K562 (cell line): ENCODE measurements at regions not wholly inside any gene's neighbourhood (a gene's known extent, or its start where the extent isn't known, plus 50 kb on each side); places are given as distances from the start of the nearest gene placed in this dataset.
A peak's percentile ranks its signal among the peaks of the same experiment; 100 is the strongest.

ENCODE experiments used
- KDM1A ChIP-seq, 2 experiments: fragments of 450-650 bp; IDR thresholded peaks; 2 replicates each; pipeline ENCODE4 v1.6.1; 2016; ENCODE audit warnings: mild to moderate bottlenecking in 2 of 2
- NR1H2 ChIP-seq: sonication (generic); formaldehyde crosslinking; IDR thresholded peaks from 2 replicates; pipeline ENCODE4 v1.4.0; 2020; ENCODE audit warnings: mild to moderate bottlenecking, missing genetic modification reagents
- NRF1 ChIP-seq, 2 experiments: fragments of 450-650 bp; IDR thresholded peaks in 1 of 2; conservative IDR thresholded peaks in 1 of 2; 2 replicates each; pipeline ENCODE4 v1.6.1; 2014; ENCODE audit warnings: mild to moderate bottlenecking in 2 of 2
- PHF8 ChIP-seq: fragments of 200-600 bp; sonication (generic); IDR thresholded peaks from 2 replicates; pipeline ENCODE4 v1.6.1; 2012; ENCODE audit warnings: mixed run types, mild to moderate bottlenecking, inconsistent platforms, low read length, moderate library complexity, borderline replicate concordance
- RBM25 ChIP-seq: fragments of 200-400 bp; formaldehyde crosslinking; IDR thresholded peaks from 2 replicates; pipeline ENCODE4 v1.6.1; 2018; ENCODE audit warnings: low read length, low read depth, moderate library complexity; ENCODE audit not compliant: severe bottlenecking
- RCOR1 ChIP-seq, 2 experiments: IDR thresholded peaks; 2 replicates each; pipeline ENCODE4 v1.6.1; 2012; ENCODE audit warnings: low read depth in 2 of 2, low read length in 2 of 2, borderline replicate concordance in 1 of 2, improper control_type of control experiment in 1 of 2
- RFX5 ChIP-seq: IDR thresholded peaks from 2 replicates; pipeline ENCODE4 v1.6.1; 2011; ENCODE audit warnings: low read depth, mild to moderate bottlenecking, improper control_type of control experiment, low read length
- VEZF1 ChIP-seq: fragments of 200-800 bp; sonication (Bioruptor generic); IDR thresholded peaks from 2 replicates; pipeline ENCODE4 v1.6.1; 2017; ENCODE audit warnings: missing genetic modification characterization, missing compliant biosample characterization
- ZBTB33 ChIP-seq: sonication (generic); formaldehyde crosslinking; IDR thresholded peaks from 2 replicates; pipeline ENCODE4 v1.8.1; 2023; ENCODE audit warnings: mild to moderate bottlenecking, missing genetic modification reagents
- ZBTB5 ChIP-seq: fragments of 450-650 bp; IDR thresholded peaks from 2 replicates; pipeline ENCODE4 v1.6.1; 2017; ENCODE audit warnings: antibody characterized with exemption

DNA sequence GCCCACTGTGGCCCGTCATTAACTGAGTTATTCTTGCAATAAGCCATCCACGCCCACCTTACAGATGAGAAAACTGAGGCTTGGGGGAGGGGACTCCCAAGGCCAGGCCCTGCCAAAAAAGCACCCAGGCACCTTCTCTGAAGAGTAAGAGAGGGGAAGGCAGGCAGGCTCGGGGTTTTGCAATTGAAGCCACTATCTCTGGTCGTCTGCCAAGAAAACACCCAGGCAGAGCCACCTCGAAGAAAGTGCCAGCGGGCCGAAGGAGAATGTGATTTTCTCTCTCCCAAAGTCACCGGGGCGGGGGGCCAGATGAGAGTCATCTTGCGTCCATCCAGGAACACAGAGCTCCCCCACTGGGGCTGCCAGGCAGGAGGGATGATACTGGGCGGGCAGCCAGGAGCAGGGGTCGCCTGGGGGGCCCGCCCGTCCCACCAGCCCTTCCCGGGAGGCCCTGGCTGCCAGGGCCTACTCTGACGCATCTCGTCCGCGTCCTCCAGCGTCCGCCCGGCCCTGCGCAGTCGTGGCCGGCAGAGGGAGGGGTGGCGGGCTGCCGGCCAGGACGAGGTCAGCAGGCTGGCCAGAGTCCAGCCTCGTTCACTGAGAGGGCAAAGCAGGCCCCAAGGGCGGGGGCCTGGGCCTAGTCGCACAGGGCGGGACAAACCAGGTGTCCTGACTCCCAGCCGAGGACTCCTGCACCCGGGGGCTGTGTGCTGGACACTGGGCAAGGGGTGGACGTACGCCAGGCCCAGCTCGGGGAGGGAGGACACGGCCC is 74.3 kb downstream of the RFLNA start (continued):
- peak; percentile 97 for TF ChIP-seq ZBTB33
- TF ChIP-seq NRF1 (conservative IDR thresholded peaks at IDR 0.05 in 1 of 2, IDR thresholded peaks at IDR 0.05 in 1 of 2), result peak in 1 of 2 experiments; percentile 31; a peak in 1 of 4 replicates
- 0 out of 4 replicates have a peak, but pooled peaks of 1 of the 2 experiments have one; percentile 9 for TF ChIP-seq RCOR1 (IDR thresholded peaks at IDR 0.05; ENCODE audit: borderline replicate concordance in 1 of 2, low read depth in 2 of 2, low read length in 2 of 2)
- no peak; the same call in 1 of the 2 replicates for TF ChIP-seq PHF8
- peak; percentile 69 for TF ChIP-seq RBM25
- no peak for TF ChIP-seq RFX5
- TF ChIP-seq KDM1A (IDR thresholded peaks at IDR 0.05), result peak in 1 of 2 experiments; percentile 38; a peak in 2 of 4 replicates
- TF ChIP-seq VEZF1, result peak; percentile 63
- TF ChIP-seq NR1H2 (CRISPR knock-in tag), result no peak
- no peak for TF ChIP-seq ZBTB5
- TF ChIP-seq, all 486 proteins: peak for 8
